Hepatocyte (in vitro differentiated cells): ENCODE measurements at regions not wholly inside any gene's neighbourhood (a gene's known extent, or its start where the extent isn't known, plus 50 kb on each side); places are given as distances from the start of the nearest gene placed in this dataset.

Experiments used
- EZH2 ChIP-seq: fragments of 200-600 bp; sonication (generic); IDR thresholded peaks from 2 replicates; pipeline ENCODE4 v1.6.1; 2016; ENCODE audit warnings: antibody characterized with exemption, mild to moderate bottlenecking, borderline replicate concordance
- EZH2phosphoT487 ChIP-seq: fragments of 200-600 bp; sonication (generic); IDR thresholded peaks from one replicate; pipeline ENCODE4 v1.6.1; 2018; ENCODE audit warnings: antibody characterized with exemption, mild to moderate bottlenecking, low read depth, moderate library complexity; ENCODE audit not compliant: unreplicated experiment, severe bottlenecking
- TF ChIP-seq, protein P1 (sequence below): fragments of 200-600 bp; sonication (generic); IDR thresholded peaks from 2 replicates; pipeline ENCODE4 v1.5.1; 2016; ENCODE audit warnings: antibody characterized with exemption, mild to moderate bottlenecking; ENCODE audit not compliant: poor library complexity

- TF ChIP-seq EZH2phosphoT487 (no peak), EZH2 (no peak)
- TF ChIP-seq, protein P1, sequence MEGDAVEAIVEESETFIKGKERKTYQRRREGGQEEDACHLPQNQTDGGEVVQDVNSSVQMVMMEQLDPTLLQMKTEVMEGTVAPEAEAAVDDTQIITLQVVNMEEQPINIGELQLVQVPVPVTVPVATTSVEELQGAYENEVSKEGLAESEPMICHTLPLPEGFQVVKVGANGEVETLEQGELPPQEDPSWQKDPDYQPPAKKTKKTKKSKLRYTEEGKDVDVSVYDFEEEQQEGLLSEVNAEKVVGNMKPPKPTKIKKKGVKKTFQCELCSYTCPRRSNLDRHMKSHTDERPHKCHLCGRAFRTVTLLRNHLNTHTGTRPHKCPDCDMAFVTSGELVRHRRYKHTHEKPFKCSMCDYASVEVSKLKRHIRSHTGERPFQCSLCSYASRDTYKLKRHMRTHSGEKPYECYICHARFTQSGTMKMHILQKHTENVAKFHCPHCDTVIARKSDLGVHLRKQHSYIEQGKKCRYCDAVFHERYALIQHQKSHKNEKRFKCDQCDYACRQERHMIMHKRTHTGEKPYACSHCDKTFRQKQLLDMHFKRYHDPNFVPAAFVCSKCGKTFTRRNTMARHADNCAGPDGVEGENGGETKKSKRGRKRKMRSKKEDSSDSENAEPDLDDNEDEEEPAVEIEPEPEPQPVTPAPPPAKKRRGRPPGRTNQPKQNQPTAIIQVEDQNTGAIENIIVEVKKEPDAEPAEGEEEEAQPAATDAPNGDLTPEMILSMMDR = no peak
Observed at GRCh38 chr15:35648941-35649340, 103.0 kb upstream of the DPH6 start.
